MM.1S (cell line): ENCODE measurements at regions not wholly inside any gene's neighbourhood (a gene's known extent, or its start where the extent isn't known, plus 50 kb on each side); places are given as distances from the start of the nearest gene placed in this dataset.

ENCODE experiments used
- DNase-seq: peaks from one replicate; pipeline ENCODE4 v3.0.0-alpha.2; 2015
- H2AFZ ChIP-seq: fragments of 300-600 bp; sonication (generic); 2 replicates; pipeline ENCODE4 v1.6.0; 2016; ENCODE audit warnings: antibody characterized with exemption, low read length
- H3F3A ChIP-seq: fragments of 300-600 bp; sonication (generic); 2 replicates; pipeline ENCODE4 v1.6.1; 2016; ENCODE audit warnings: mild to moderate bottlenecking, antibody characterized with exemption, low read length, moderate library complexity, mixed read lengths; ENCODE audit not compliant: insufficient read depth
- H3K27ac ChIP-seq: fragments of 300-600 bp; sonication (generic); 2 replicates; pipeline ENCODE4 v1.5.1; 2016; ENCODE audit warnings: mild to moderate bottlenecking, low read length
- H3K27me3 ChIP-seq: fragments of 300-600 bp; sonication (generic); replicated peaks from 2 replicates; pipeline ENCODE4 v1.6.0; 2016; ENCODE audit warnings: low read length; ENCODE audit not compliant: insufficient read depth
- H3K36me3 ChIP-seq: fragments of 300-600 bp; sonication (generic); replicated peaks from 2 replicates; pipeline ENCODE4 v1.6.1; 2016; ENCODE audit warnings: mild to moderate bottlenecking, low read length, mixed read lengths; ENCODE audit not compliant: insufficient read depth
- H3K4me1 ChIP-seq: fragments of 300-600 bp; sonication (generic); 2 replicates; pipeline ENCODE4 v1.6.1; 2016; ENCODE audit warnings: low read length, mixed read lengths
- H3K4me2 ChIP-seq: fragments of 300-600 bp; sonication (generic); 2 replicates; pipeline ENCODE4 v1.6.0; 2016; ENCODE audit warnings: low read depth, low read length
- H3K4me3 ChIP-seq: fragments of 300-600 bp; sonication (generic); 2 replicates; pipeline ENCODE4 v1.5.1; 2016; ENCODE audit warnings: low read length, mixed read lengths
- H3K79me2 ChIP-seq: fragments of 300-600 bp; sonication (generic); 2 replicates; pipeline ENCODE4 v1.6.1; 2016; ENCODE audit warnings: mixed run types, low read length, mixed read lengths
- H3K9ac ChIP-seq: fragments of 300-600 bp; sonication (generic); 2 replicates; pipeline ENCODE4 v1.6.1; 2016; ENCODE audit warnings: low read length, mixed read lengths
- H3K9me2 ChIP-seq: fragments of 300-600 bp; sonication (generic); replicated peaks from 2 replicates; pipeline ENCODE4 v1.6.1; 2016; ENCODE audit warnings: mild to moderate bottlenecking, low read length, mixed read lengths; ENCODE audit not compliant: insufficient read depth
- H3K9me3 ChIP-seq: fragments of 300-600 bp; sonication (generic); replicated peaks from 2 replicates; pipeline ENCODE4 v1.6.1; 2016; ENCODE audit warnings: mild to moderate bottlenecking, low read length, mixed read lengths; ENCODE audit not compliant: insufficient read depth
- H4K20me1 ChIP-seq: fragments of 300-600 bp; sonication (generic); 2 replicates; pipeline ENCODE4 v1.6.1; 2016; ENCODE audit warnings: mild to moderate bottlenecking, low read length, moderate library complexity, mixed read lengths; ENCODE audit not compliant: insufficient read depth
- EZH2 ChIP-seq: fragments of 300-600 bp; sonication (generic); optimal IDR thresholded peaks from 2 replicates; pipeline ENCODE3; 2017; ENCODE audit warnings: low read depth, mild to moderate bottlenecking, antibody characterized with exemption, low read length, mixed read lengths
- EZH2phosphoT487 ChIP-seq: fragments of 300-600 bp; sonication (generic); IDR thresholded peaks from 2 replicates; pipeline ENCODE4 v1.6.1; 2018; ENCODE audit warnings: antibody characterized with exemption, low read length
- TF ChIP-seq, protein P1 (sequence below): fragments of 300-600 bp; sonication (generic); IDR thresholded peaks from 2 replicates; pipeline ENCODE4 v1.5.1; 2016; ENCODE audit warnings: antibody characterized with exemption, low read length, mixed read lengths

DNA sequence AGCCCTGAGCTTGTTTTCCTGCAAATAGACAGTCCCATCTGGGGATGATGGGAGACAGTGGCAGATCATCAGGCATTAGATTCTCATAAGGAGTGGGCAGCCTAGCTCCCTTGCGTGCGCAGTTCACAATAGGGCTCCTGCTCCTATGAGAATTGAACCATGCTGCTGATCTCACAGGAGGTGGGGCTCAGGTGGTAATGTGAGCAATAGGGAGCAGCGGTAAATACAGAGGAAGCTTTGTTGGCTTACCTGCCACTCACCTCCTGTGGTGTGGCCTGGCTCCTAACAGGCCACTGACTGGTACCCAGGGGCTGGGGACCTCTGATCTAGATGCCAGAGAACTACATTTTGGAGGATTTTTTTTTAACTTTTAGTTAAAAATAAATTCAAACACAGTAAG, 434.8 kb upstream of the MKI67 start:
- H3F3A ChIP-seq, result no peaks in the 10 kb centered on the region
- no peaks in the 10 kb centered on the region for H3K27me3 ChIP-seq
- no peaks in the 10 kb centered on the region for H3K79me2 ChIP-seq
- no peak overlapping the region for H3K9ac ChIP-seq
- no peak overlapping the region for H2AFZ ChIP-seq
- no peak overlapping the region for H3K4me2 ChIP-seq
- no peak for TF ChIP-seq EZH2phosphoT487
- TF ChIP-seq EZH2, result no peak
- TF ChIP-seq, protein P1, sequence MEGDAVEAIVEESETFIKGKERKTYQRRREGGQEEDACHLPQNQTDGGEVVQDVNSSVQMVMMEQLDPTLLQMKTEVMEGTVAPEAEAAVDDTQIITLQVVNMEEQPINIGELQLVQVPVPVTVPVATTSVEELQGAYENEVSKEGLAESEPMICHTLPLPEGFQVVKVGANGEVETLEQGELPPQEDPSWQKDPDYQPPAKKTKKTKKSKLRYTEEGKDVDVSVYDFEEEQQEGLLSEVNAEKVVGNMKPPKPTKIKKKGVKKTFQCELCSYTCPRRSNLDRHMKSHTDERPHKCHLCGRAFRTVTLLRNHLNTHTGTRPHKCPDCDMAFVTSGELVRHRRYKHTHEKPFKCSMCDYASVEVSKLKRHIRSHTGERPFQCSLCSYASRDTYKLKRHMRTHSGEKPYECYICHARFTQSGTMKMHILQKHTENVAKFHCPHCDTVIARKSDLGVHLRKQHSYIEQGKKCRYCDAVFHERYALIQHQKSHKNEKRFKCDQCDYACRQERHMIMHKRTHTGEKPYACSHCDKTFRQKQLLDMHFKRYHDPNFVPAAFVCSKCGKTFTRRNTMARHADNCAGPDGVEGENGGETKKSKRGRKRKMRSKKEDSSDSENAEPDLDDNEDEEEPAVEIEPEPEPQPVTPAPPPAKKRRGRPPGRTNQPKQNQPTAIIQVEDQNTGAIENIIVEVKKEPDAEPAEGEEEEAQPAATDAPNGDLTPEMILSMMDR, result no peak
- no peaks in the 10 kb centered on the region for H3K4me1 ChIP-seq
- no peaks in the 10 kb centered on the region for H4K20me1 ChIP-seq
- H3K4me3 ChIP-seq, result no peak overlapping the region
- H3K36me3 ChIP-seq, result no peaks in the 10 kb centered on the region
- H3K27ac ChIP-seq, result no peak overlapping the region
- no peaks in the 10 kb centered on the region for H3K9me3 ChIP-seq
- H3K9me2 ChIP-seq, result no peaks in the 10 kb centered on the region
- DNase-seq, result no peak

DNA sequence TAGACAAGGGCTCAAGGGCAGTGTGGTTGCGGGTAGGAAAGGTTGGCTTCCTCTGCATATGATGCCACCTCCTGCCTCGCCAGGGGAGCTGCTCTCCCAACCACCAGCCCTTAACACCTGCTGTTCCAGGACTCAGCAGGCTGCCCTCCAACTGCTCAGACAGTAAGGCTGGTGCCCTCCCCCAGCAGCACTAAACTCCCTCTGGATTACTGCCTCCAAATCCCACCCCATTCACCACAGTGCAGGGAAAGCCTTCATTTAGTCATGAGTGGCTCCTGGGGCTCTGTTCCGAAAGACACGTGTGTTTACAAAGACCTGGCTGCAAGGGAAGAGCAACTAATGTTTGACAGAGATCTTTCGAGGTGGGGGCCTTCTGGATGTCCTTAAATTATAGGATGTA, 437.2 kb upstream of the MKI67 start:
- Histone ChIP-seq H3K9ac (no peak overlapping the region), H3K9me2 (no peaks in the 10 kb centered on the region), H3K4me2 (no peak overlapping the region), H3K27me3 (no peaks in the 10 kb centered on the region), H3K79me2 (no peaks in the 10 kb centered on the region), H3K36me3 (no peaks in the 10 kb centered on the region), H3F3A (no peaks in the 10 kb centered on the region), H2AFZ (no peak overlapping the region), H3K4me1 (no peaks in the 10 kb centered on the region), H4K20me1 (no peaks in the 10 kb centered on the region), H3K4me3 (no peak overlapping the region), H3K27ac (no peak overlapping the region), H3K9me3 (no peaks in the 10 kb centered on the region)
- no peak for TF ChIP-seq EZH2phosphoT487
- TF ChIP-seq, protein P1, result no peak
- TF ChIP-seq EZH2, result no peak
- no peak for DNase-seq

DNA sequence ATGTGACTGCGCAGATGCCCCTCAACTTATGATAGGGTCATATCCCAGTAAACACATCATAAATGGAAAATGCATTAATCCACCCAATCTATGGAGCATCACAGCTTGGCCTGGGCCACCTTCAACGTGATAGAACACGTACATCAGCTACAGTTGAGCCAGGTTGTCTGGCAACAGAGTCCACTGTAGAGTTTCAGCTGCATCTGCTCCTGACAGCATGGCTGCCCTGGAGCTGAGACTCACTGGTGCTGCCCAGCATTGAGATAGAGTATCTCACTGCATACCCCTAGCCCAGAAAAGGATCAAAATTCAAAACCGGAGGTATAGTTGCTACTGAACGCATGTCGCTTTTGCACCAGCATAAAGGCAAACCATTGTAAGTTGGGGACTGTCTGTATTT, 437.7 kb upstream of the MKI67 start:
- no peaks in the 10 kb centered on the region for H3K9me2 ChIP-seq
- H3K79me2 ChIP-seq, result no peaks in the 10 kb centered on the region
- H3K27me3 ChIP-seq, result no peaks in the 10 kb centered on the region
- no peaks in the 10 kb centered on the region for H3K4me1 ChIP-seq
- no peaks in the 10 kb centered on the region for H3K9me3 ChIP-seq
- no peak overlapping the region for H3K4me2 ChIP-seq
- H3K27ac ChIP-seq, result no peak overlapping the region
- no peak overlapping the region for H3K4me3 ChIP-seq
- no peaks in the 10 kb centered on the region for H3F3A ChIP-seq
- no peaks in the 10 kb centered on the region for H3K36me3 ChIP-seq
- H3K9ac ChIP-seq, result no peak overlapping the region
- no peak overlapping the region for H2AFZ ChIP-seq
- no peak for DNase-seq
- TF ChIP-seq EZH2 (no peak), EZH2phosphoT487 (no peak)
- TF ChIP-seq, protein P1, result no peak
- no peaks in the 10 kb centered on the region for H4K20me1 ChIP-seq
